Endothelial cell of umbilical vein (primary cell): ENCODE measurements at regions not wholly inside any gene's neighbourhood (a gene's known extent, or its start where the extent isn't known, plus 50 kb on each side); places are given as distances from the start of the nearest gene placed in this dataset.

Experiments used
- BruUV-seq: library from RNA; stranded (reverse); fragments of 400-500 nt; replicated peaks from 2 replicates; lab custom pipeline; 2021; lab: Mats Ljungman, UMichigan
- CTCF ChIA-PET: fragments of 300-600, 350-600 bp; sonication (Branson Sonifier 250); formaldehyde crosslinking; loops from one replicate; lab custom pipeline; 2021; ENCODE audit warnings: antibody characterized with exemption, inconsistent platforms; lab: Charles Lee
- POLR2A ChIA-PET: fragments of 300-600, 350-600 bp; sonication (Branson Sonifier 250); formaldehyde crosslinking; loops from one replicate; lab custom pipeline; 2021; ENCODE audit warnings: antibody characterized with exemption, inconsistent platforms; lab: Charles Lee
- DNase-seq: peaks from one replicate; pipeline ENCODE4 v3.0.0-alpha.2; 2011; ENCODE audit warnings: low read depth, low spot score
- FAIRE-seq: peaks from 2 replicates; lab custom pipeline; 2011; peaks lifted over from hg19 to GRCh38; lab: Jason Lieb, UNC
- H2AFZ ChIP-seq: 2 replicates; pipeline ENCODE4 v1.6.0; 2012; ENCODE audit warnings: low read depth, low read length, control low read depth, inconsistent platforms
- H3K27ac ChIP-seq: 2 replicates; pipeline ENCODE4 v1.5.1; 2011; ENCODE audit warnings: low read depth, mild to moderate bottlenecking, control low read depth, low read length, moderate library complexity; ENCODE audit not compliant: insufficient read depth
- H3K27me3 ChIP-seq, 2 experiments: 2 replicates each; pipeline versions ENCODE4 v1.6.0 to v1.6.1; 2011; ENCODE audit warnings: low read length in 2 of 2, mixed read lengths in 1 of 2; ENCODE audit not compliant: control insufficient read depth in 2 of 2, insufficient read depth in 2 of 2
- H3K36me3 ChIP-seq, 2 experiments: 2 replicates in 1 of 2; 3 replicates in 1 of 2; pipeline ENCODE4 v1.5.1; 2011; ENCODE audit warnings: low read length in 2 of 2, mild to moderate bottlenecking in 1 of 2, moderate library complexity in 1 of 2; ENCODE audit not compliant: control insufficient read depth in 2 of 2, insufficient read depth in 2 of 2; ENCODE audit errors: extremely low read depth in 1 of 2
- H3K4me1 ChIP-seq: 3 replicates; pipeline ENCODE4 v1.5.1; 2011; ENCODE audit warnings: mild to moderate bottlenecking, low read length; ENCODE audit not compliant: control insufficient read depth, insufficient read depth; ENCODE audit errors: extremely low read depth
- H3K4me2 ChIP-seq: 2 replicates; pipeline ENCODE4 v1.6.1; 2011; ENCODE audit warnings: low read length, control low read depth, mixed read lengths; ENCODE audit not compliant: insufficient read depth
- H3K4me3 ChIP-seq, 3 experiments: fragments of 200-600 bp in 1 of 3; sonication (generic), shearing (Covaris generic) in 1 of 3; replicated peaks in 1 of 3; 2 replicates each; pipeline ENCODE4 v1.5.1; 2011 to 2016; ENCODE audit warnings: control low read depth in 3 of 3, low read length in 3 of 3, mild to moderate bottlenecking in 2 of 3, inconsistent platforms in 1 of 3, low read depth in 1 of 3, moderate library complexity in 1 of 3; ENCODE audit not compliant: insufficient read depth in 1 of 3
- H3K79me2 ChIP-seq: 2 replicates; pipeline ENCODE4 v1.6.0; 2012; ENCODE audit warnings: low read length, inconsistent platforms; ENCODE audit not compliant: control insufficient read depth, insufficient read depth
- H3K9ac ChIP-seq: replicated peaks from 2 replicates; pipeline ENCODE3; 2011; ENCODE audit warnings: low read length, control low read depth; ENCODE audit not compliant: insufficient read depth; ENCODE audit errors: extremely low read depth
- H3K9me1 ChIP-seq: replicated peaks from 3 replicates; pipeline ENCODE4 v1.6.0; 2011; ENCODE audit warnings: mild to moderate bottlenecking, low read length; ENCODE audit not compliant: control insufficient read depth, insufficient read depth; ENCODE audit errors: extremely low read depth
- H3K9me3 ChIP-seq: replicated peaks from 2 replicates; pipeline ENCODE4 v1.5.1; 2012; ENCODE audit warnings: low read length, inconsistent platforms; ENCODE audit not compliant: control insufficient read depth, insufficient read depth
- H4K20me1 ChIP-seq: replicated peaks from 2 replicates; pipeline ENCODE3; 2011; ENCODE audit warnings: mild to moderate bottlenecking, low read length; ENCODE audit not compliant: control insufficient read depth, insufficient read depth; ENCODE audit errors: extremely low read depth
- GATA2 ChIP-seq: IDR thresholded peaks from 2 replicates; pipeline ENCODE4 v1.7.0; 2011; ENCODE audit warnings: low read depth, mild to moderate bottlenecking, moderate library complexity, mixed read lengths, low read length; ENCODE audit not compliant: insufficient read length, insufficient read depth
- JUN ChIP-seq: IDR thresholded peaks from 2 replicates; pipeline ENCODE4 v1.6.1; 2011; ENCODE audit warnings: borderline replicate concordance, low read depth; ENCODE audit not compliant: insufficient read length, insufficient read depth
- MAX ChIP-seq: IDR thresholded peaks from 2 replicates; pipeline ENCODE4 v1.6.1; 2011; ENCODE audit not compliant: insufficient read depth, insufficient read length
- MYC ChIP-seq: IDR thresholded peaks from one replicate; pipeline ENCODE4 v1.6.1; 2011; ENCODE audit warnings: mild to moderate bottlenecking, low read depth, low read length
- POLR2A ChIP-seq: IDR thresholded peaks from 2 replicates; pipeline ENCODE4 v1.6.1; 2012; ENCODE audit warnings: low read depth, mild to moderate bottlenecking, control low read depth, low read length
- POLR2AphosphoS5 ChIP-seq: IDR thresholded peaks from 2 replicates; pipeline ENCODE4 v1.6.1; 2012; ENCODE audit warnings: low read depth, mild to moderate bottlenecking, control low read depth, low read length, moderate library complexity; ENCODE audit not compliant: insufficient read depth
- dilution Hi-C: fragments of 300-500 bp; cut with MboI; formaldehyde crosslinking; loops from one replicate; pipeline ENCODE4 v1.15.0; 2019; ENCODE audit warnings: low sequenced_read_pairs; ENCODE audit not compliant: extremely low pct_ligation_motif_present
- intact Hi-C: fragments of 100-400 bp; cut with micrococcal nuclease; formaldehyde crosslinking; loops from one replicate; pipeline ENCODE4 v1.10.0; 2022
- TF ChIP-seq, protein P1 (sequence below), 2 donors: IDR thresholded peaks; 1 replicate in 1 of 2; 2 replicates in 1 of 2; pipeline ENCODE4 v1.5.1; 2011; ENCODE audit warnings: low read length in 2 of 2, mild to moderate bottlenecking in 2 of 2, moderate library complexity in 2 of 2, control low read depth in 1 of 2, inconsistent platforms in 1 of 2, low read depth in 1 of 2; ENCODE audit not compliant: insufficient read depth in 1 of 2; ENCODE audit errors: extremely low read depth in 1 of 2

- CTCF ChIA-PET, result no interaction called here
- dilution Hi-C loops (no loop called here), intact Hi-C loops (no loop called here)
- no peaks in the 10 kb centered on the region for H3K79me2 ChIP-seq
- H3K9me1 ChIP-seq, result no peaks in the 10 kb centered on the region
- DNase-seq (no peak), FAIRE-seq (no peak)
- H3K36me3 ChIP-seq, result no peaks in the 10 kb centered on the region
- H2AFZ ChIP-seq, result no peak overlapping the region
- no peaks in the 10 kb centered on the region for H3K9me3 ChIP-seq
- no peak overlapping the region for H3K27ac ChIP-seq
- no peaks in the 10 kb centered on the region for H3K4me1 ChIP-seq
- H3K9ac ChIP-seq, result no peak overlapping the region
- H3K4me3 ChIP-seq, result no peak overlapping the region
- H3K27me3 ChIP-seq, result no peaks in the 10 kb centered on the region
- TF ChIP-seq GATA2 (no peak), MYC (no peak), POLR2AphosphoS5 (no peak), MAX (no peak)
- H4K20me1 ChIP-seq, result no peaks in the 10 kb centered on the region
- POLR2A ChIA-PET, result no interaction called here
- BruUV-seq, result no TSS peak
- H3K4me2 ChIP-seq, result no peak overlapping the region
Measured at GRCh38 chr13:110027470-110028240, 241.3 kb upstream of the IRS2 start.

- dilution Hi-C loops (no loop called here), intact Hi-C loops (no loop called here)
- Histone ChIP-seq H3K9me3 (no peaks in the 10 kb centered on the region), H3K27ac (no peak overlapping the region), H2AFZ (no peak overlapping the region), H3K9ac (no peak overlapping the region), H3K4me1 (no peaks in the 10 kb centered on the region), H3K4me3 (no peak overlapping the region), H3K9me1 (no peaks in the 10 kb centered on the region), H3K36me3 (no peaks in the 10 kb centered on the region), H3K27me3 (no peaks in the 10 kb centered on the region), H3K79me2 (no peaks in the 10 kb centered on the region), H4K20me1 (no peaks in the 10 kb centered on the region), H3K4me2 (no peak overlapping the region)
- TF ChIP-seq JUN, result no peak
- no peak for TF ChIP-seq POLR2A
- no peak for TF ChIP-seq MYC
- TF ChIP-seq GATA2, result no peak
- TF ChIP-seq, protein P1, sequence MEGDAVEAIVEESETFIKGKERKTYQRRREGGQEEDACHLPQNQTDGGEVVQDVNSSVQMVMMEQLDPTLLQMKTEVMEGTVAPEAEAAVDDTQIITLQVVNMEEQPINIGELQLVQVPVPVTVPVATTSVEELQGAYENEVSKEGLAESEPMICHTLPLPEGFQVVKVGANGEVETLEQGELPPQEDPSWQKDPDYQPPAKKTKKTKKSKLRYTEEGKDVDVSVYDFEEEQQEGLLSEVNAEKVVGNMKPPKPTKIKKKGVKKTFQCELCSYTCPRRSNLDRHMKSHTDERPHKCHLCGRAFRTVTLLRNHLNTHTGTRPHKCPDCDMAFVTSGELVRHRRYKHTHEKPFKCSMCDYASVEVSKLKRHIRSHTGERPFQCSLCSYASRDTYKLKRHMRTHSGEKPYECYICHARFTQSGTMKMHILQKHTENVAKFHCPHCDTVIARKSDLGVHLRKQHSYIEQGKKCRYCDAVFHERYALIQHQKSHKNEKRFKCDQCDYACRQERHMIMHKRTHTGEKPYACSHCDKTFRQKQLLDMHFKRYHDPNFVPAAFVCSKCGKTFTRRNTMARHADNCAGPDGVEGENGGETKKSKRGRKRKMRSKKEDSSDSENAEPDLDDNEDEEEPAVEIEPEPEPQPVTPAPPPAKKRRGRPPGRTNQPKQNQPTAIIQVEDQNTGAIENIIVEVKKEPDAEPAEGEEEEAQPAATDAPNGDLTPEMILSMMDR (IDR thresholded peaks at IDR 0.05; ENCODE audit: extremely low read depth in 1 of 2, insufficient read depth in 1 of 2, low read depth in 1 of 2, low read length in 2 of 2), result no peak
- ChIA-PET POLR2A (no interaction called here), CTCF (no interaction called here)
- BruUV-seq, result no TSS peak
- FAIRE-seq, result no peak
- no peak for DNase-seq
Measured at GRCh38 chr13:110024645-110024980, 238.2 kb upstream of the IRS2 start.
